ENCODE measurements at regions not wholly inside any gene's neighbourhood (a gene's known extent, or its start where the extent isn't known, plus 50 kb on each side); places are given as distances from the start of the nearest gene placed in this dataset.

- TF ChIP-seq CTCF (IDR thresholded peaks at IDR 0.05; ENCODE audit: control extremely low read depth in 1 of 3, insufficient read depth in 1 of 3, low read depth in 1 of 3, low read length in 3 of 3) (no peak), MAFK (IDR thresholded peaks at IDR 0.05; ENCODE audit: low read depth, low read length) (no peak), CHD7 (IDR thresholded peaks at IDR 0.05; ENCODE audit: insufficient replicate concordance, low read length) (no peak), JUND (IDR thresholded peaks at IDR 0.05; ENCODE audit: low read length) (no peak), KDM1A (IDR thresholded peaks at IDR 0.05; ENCODE audit: borderline replicate concordance, low read length) (no peak), ZNF274 (IDR thresholded peaks at IDR 0.05; ENCODE audit: borderline replicate concordance, extremely low read depth, low read length) (no peak), TAF7 (optimal IDR thresholded peaks at IDR 0.05; ENCODE audit: borderline replicate concordance, low read depth, low read length) (no peak)
These were observed 491.5 kb upstream of the TUSC1 start (continued) for GRCh38 chr9:26169708-26170107.
